NCI-H1694 (cell line): ENCODE measurements at regions not wholly inside any gene's neighbourhood (a gene's known extent, or its start where the extent isn't known, plus 50 kb on each side); places are given as distances from the start of the nearest gene placed in this dataset.

Experiments used
- DNase-seq: peaks from one replicate; lab custom pipeline; 2025; lab: John Stamatoyannopoulos, UW

DNA sequence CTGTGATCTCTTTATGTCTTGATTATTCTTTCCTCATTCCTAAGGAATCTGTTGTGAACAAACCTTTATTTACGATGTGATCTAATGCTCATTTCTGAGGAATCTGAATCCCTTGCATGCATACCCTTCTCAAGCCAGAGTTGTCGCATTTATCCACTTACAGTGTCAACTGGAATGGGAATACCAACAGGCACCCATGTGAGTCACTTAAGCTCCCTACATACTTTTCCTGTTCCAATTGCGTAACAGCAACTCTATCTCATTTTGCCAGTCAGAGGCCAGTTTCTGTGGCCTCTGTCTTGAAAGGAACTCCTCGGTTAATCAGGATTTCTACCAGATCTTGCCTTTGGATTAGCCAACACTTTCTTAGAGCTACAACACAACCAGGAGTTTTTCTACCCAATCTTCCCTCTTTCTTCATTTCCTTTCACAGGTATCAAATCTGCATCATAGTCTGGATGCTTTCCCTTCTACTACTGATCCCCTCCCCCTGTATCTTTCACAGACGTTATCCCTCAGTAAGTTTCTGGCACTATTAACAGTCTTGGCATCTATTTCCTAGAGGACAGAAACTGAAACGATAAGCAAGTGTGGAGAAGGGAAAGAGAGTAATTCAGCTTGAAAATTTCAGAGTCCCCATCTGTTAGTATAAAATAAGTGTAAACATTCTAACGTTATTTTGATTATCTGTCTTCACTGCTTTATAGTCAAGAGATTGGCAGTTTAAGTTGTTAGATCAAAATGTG lies 66.8 kb upstream of the BCHE start:
- DNase-seq, result no peak

DNA sequence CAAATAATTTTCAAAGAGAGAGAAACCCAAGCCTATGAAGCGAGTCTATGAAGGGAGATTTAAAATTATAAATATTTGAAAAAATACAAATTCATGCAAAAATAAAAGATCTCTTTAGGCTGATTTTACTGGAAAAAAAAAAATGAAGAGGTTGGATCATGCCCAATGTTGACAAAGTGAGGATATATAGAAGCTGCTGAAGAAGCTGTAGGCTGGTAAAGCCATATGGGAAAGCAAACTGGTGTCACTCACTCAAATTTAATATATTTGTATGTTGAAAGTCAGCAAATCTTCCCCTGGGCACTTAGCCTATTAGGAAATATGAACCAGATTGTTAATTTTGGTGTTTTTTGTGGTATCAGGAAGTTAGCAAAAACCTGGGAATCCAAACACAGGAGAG lies 61.8 kb upstream of the BCHE start:
- no peak for DNase-seq

DNA sequence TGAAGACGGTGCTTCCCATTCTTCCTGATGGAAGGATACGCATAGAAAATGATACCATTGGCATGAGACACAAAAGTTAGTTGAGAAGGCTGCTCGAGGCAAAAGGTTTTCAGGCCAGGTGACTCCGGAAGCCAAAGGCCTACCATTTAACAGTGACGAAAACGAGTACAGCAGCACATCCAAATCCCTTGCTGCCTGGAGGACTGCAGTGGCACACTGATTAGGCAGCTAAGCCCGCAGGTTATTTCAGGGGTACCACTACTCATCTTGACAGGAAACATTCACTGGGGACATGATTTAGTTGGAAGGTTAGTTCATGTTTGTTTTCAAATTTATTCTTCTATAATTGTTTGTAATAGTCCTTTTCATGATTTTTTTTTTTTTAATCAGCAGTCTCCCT lies 59.9 kb upstream of the BCHE start:
- no peak for DNase-seq

DNA sequence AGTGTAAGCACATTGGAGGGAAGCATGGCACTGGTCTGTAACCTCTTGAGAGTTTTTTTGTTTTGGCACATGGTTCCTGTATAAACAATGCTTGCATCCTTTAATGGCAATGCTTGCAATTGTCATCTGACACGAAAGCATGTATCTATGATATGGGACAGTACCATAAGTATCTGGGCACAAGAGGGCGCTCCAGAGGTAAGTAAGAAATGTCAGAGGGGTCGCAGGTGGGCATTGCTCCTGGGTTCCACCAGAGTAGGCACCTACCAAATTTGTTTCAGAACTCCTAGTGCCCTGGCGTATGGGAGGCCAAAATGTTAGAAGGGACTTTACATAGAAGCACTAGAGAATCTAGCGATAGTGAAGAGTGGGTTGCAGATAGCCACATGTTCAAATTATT lies 58.7 kb upstream of the BCHE start:
- peak; percentile 24 for DNase-seq

DNA sequence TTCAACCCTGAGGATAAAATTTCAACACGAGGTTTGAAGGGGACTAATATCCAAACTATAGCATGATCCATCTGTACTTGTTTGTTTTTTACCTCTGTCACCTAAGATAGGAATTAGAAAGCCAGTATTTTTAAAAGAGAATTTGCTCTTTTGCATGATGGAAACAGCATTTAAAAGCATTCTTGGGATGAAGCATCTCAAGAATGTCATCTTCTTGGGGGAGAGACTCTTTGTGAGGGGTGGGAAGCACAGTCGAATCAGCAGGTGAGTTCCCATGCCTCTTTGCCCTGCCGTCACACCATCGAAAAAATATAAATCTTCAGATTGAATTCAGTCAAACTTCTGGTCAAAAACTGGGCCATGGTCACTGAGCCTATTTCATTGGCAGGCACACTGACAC lies 55.3 kb upstream of the BCHE start:
- no peak for DNase-seq
